SK-N-SH (cell line): ENCODE measurements at regions not wholly inside any gene's neighbourhood (a gene's known extent, or its start where the extent isn't known, plus 50 kb on each side); places are given as distances from the start of the nearest gene placed in this dataset.

Experiments
- CTCF ChIA-PET: fragments of 300-600, 350-600 bp; formaldehyde crosslinking; extraction: SDS; loops from one replicate; lab custom pipeline; 2021; lab: Yijun Ruan, JAX
- POLR2A ChIA-PET: fragments of 350-600 bp; sonication (Branson Sonifier 250); formaldehyde crosslinking; extraction: SDS; loops from one replicate; lab custom pipeline; 2020; ENCODE audit warnings: antibody characterized with exemption, inconsistent platforms; lab: Yijun Ruan, JAX
- DNase-seq: peaks from one replicate; pipeline ENCODE4 v3.0.0; 2012
- H2AFZ ChIP-seq: fragments of 200-600 bp; sonication (generic); 2 replicates; pipeline ENCODE4 v1.8.1; 2016; ENCODE audit warnings: antibody characterized with exemption, mild to moderate bottlenecking, low read depth
- H3F3A ChIP-seq: fragments of 200-600 bp; sonication (generic); replicated peaks from 2 replicates; pipeline ENCODE3; 2016; ENCODE audit warnings: antibody characterized with exemption, mild to moderate bottlenecking; ENCODE audit not compliant: insufficient read depth
- H3K27ac ChIP-seq, 2 experiments: fragments of 200-500 bp in 1 of 2; fragments of 200-600 bp in 1 of 2; sonication (Bioruptor generic) in 1 of 2; sonication (generic), shearing (Covaris generic) in 1 of 2; 2 replicates each; pipeline versions ENCODE4 v1.5.1 to v1.6.1; 2014 to 2016; ENCODE audit warnings: low read depth in 2 of 2, inconsistent platforms in 1 of 2, low read length in 1 of 2, mild to moderate bottlenecking in 1 of 2, mixed read lengths in 1 of 2
- H3K27me3 ChIP-seq: fragments of 200-600 bp; sonication (generic), shearing (Covaris generic); 2 replicates; pipeline ENCODE4 v1.6.1; 2016; ENCODE audit warnings: mixed run types; ENCODE audit not compliant: insufficient read depth
- H3K36me3 ChIP-seq, 2 experiments: fragments of 200-500 bp in 1 of 2; fragments of 200-600 bp in 1 of 2; sonication (Bioruptor generic) in 1 of 2; sonication (generic) in 1 of 2; replicated peaks in 1 of 2; 2 replicates each; pipeline versions ENCODE3 to v1.5.1; 2014 to 2016; ENCODE audit warnings: low read length in 1 of 2, mild to moderate bottlenecking in 1 of 2; ENCODE audit not compliant: insufficient read depth in 2 of 2, control insufficient read depth in 1 of 2
- H3K4me1 ChIP-seq, 2 experiments: fragments of 200-500 bp in 1 of 2; fragments of 200-600 bp in 1 of 2; sonication (Bioruptor generic) in 1 of 2; sonication (generic), shearing (Covaris generic) in 1 of 2; 2 replicates each; pipeline versions ENCODE4 v1.5.1 to v1.6.1; 2014 to 2016; ENCODE audit warnings: low read depth in 1 of 2, low read length in 1 of 2, mixed run types in 1 of 2; ENCODE audit not compliant: insufficient read depth in 2 of 2, control insufficient read depth in 1 of 2
- H3K4me2 ChIP-seq: fragments of 200-600 bp; sonication (generic), shearing (Covaris generic); 2 replicates; pipeline ENCODE4 v1.6.1; 2017; ENCODE audit warnings: mixed run types
- H3K4me3 ChIP-seq, 2 experiments: fragments of 200-500 bp in 1 of 2; fragments of 200-600 bp in 1 of 2; sonication (Bioruptor generic) in 1 of 2; sonication (generic), shearing (Covaris generic) in 1 of 2; 2 replicates each; pipeline versions ENCODE4 v1.5.1 to v1.8.1; 2014 to 2016; ENCODE audit warnings: low read depth in 2 of 2, inconsistent platforms in 1 of 2, low read length in 1 of 2, mild to moderate bottlenecking in 1 of 2, mixed read lengths in 1 of 2, moderate library complexity in 1 of 2
- H3K79me2 ChIP-seq: fragments of 200-600 bp; sonication (generic); 2 replicates; pipeline ENCODE4 v1.8.1; 2017; ENCODE audit warnings: mild to moderate bottlenecking; ENCODE audit not compliant: insufficient read depth
- H3K9ac ChIP-seq: fragments of 200-600 bp; sonication (generic); 2 replicates; pipeline ENCODE4 v1.6.1; 2017; ENCODE audit warnings: mixed run types
- H3K9me2 ChIP-seq: fragments of 200-600 bp; sonication (generic); 2 replicates; pipeline ENCODE4 v1.6.1; 2017; ENCODE audit warnings: mixed run types
- H3K9me3 ChIP-seq: fragments of 200-600 bp; sonication (generic); 2 replicates; pipeline ENCODE4 v1.6.1; 2017; ENCODE audit warnings: mixed run types, mild to moderate bottlenecking, moderate library complexity
- H4K20me1 ChIP-seq: fragments of 200-600 bp; sonication (generic); 2 replicates; pipeline ENCODE4 v1.6.1; 2017; ENCODE audit warnings: mild to moderate bottlenecking, mixed run types; ENCODE audit not compliant: insufficient read depth
- ELF1 ChIP-seq: IDR thresholded peaks from 2 replicates; pipeline ENCODE4 v1.4.0; 2012
- EP300 ChIP-seq, 2 experiments: IDR thresholded peaks; 2 replicates each; pipeline versions ENCODE4 v1.4.0 to v1.6.1; 2012; ENCODE audit warnings: borderline replicate concordance in 1 of 2, low read depth in 1 of 2, low read length in 1 of 2
- IRF3 ChIP-seq: fragments of 150-350 bp; IDR thresholded peaks from 2 replicates; pipeline ENCODE4 v1.6.1; 2016; ENCODE audit warnings: mild to moderate bottlenecking, low read depth, low read length
- MAX ChIP-seq: IDR thresholded peaks from 2 replicates; pipeline ENCODE4 v1.4.0; 2012; ENCODE audit warnings: low read depth
- NRF1 ChIP-seq: IDR thresholded peaks from 2 replicates; pipeline ENCODE4 v1.6.1; 2012; ENCODE audit warnings: low read depth, mild to moderate bottlenecking, low read length
- PBX3 ChIP-seq: IDR thresholded peaks from 2 replicates; pipeline ENCODE4; 2012
- POLR2AphosphoS5 ChIP-seq: IDR thresholded peaks from 2 replicates; pipeline ENCODE4 v1.6.1; 2012; ENCODE audit warnings: low read depth, low read length
- RAD21 ChIP-seq: IDR thresholded peaks from 2 replicates; pipeline ENCODE4 v1.6.1; 2012; ENCODE audit warnings: mild to moderate bottlenecking, low read length
- RCOR1 ChIP-seq: fragments of 150-350 bp; IDR thresholded peaks from 2 replicates; pipeline ENCODE4 v1.6.1; 2017; ENCODE audit warnings: antibody characterized with exemption, low read length
- REST ChIP-seq: IDR thresholded peaks from 2 replicates; pipeline ENCODE4 v1.6.1; 2012; ENCODE audit warnings: mild to moderate bottlenecking, low read depth, low read length, moderate library complexity
- RFX5 ChIP-seq: IDR thresholded peaks from 2 replicates; pipeline ENCODE4 v1.6.1; 2012; ENCODE audit warnings: mild to moderate bottlenecking, improper control_type of control experiment, low read length
- RXRA ChIP-seq: IDR thresholded peaks from 2 replicates; pipeline ENCODE4 v1.4.0; 2012; ENCODE audit warnings: low read depth, mild to moderate bottlenecking, borderline replicate concordance
- SIN3A ChIP-seq: IDR thresholded peaks from 2 replicates; pipeline ENCODE4 v1.6.1; 2012; ENCODE audit warnings: low read depth, mild to moderate bottlenecking, low read length, moderate library complexity, borderline replicate concordance
- TAF1 ChIP-seq: IDR thresholded peaks from 2 replicates; pipeline ENCODE4 v1.6.1; 2012; ENCODE audit warnings: low read depth, mild to moderate bottlenecking, low read length, moderate library complexity, borderline replicate concordance
- TCF12 ChIP-seq: IDR thresholded peaks from 2 replicates; pipeline ENCODE4 v1.4.0; 2012
- TEAD4 ChIP-seq: IDR thresholded peaks from 2 replicates; pipeline ENCODE4 v1.4.0; 2012; ENCODE audit warnings: mild to moderate bottlenecking, borderline replicate concordance; ENCODE audit not compliant: insufficient read depth
- USF2 ChIP-seq: fragments of 150-350 bp; IDR thresholded peaks from 2 replicates; pipeline ENCODE4 v1.6.1; 2017; ENCODE audit warnings: antibody characterized with exemption, low read length, low read depth, borderline replicate concordance
- WGBS: methylation state at CpG from one replicate; pipeline ENCODE4 v1.1.6; 2017; ENCODE audit warnings: low lambda C conversion rate; 5-methylcytosine and 5-hydroxymethylcytosine counted together

GRCh38 chr10:6741541-6741941, 161.5 kb upstream of the PRKCQ start:
- Histone ChIP-seq H3K9me3 (no peaks in the 10 kb centered on the region), H3K79me2 (no peaks in the 10 kb centered on the region), H3K9me2 (no peaks in the 10 kb centered on the region), H3K4me2 (no peak overlapping the region), H3K4me1 (peaks cover 3 to 9% of the 10 kb centered on the region in 2 experiments; a peak in 3 of 4 replicates), H3K27ac (no peak overlapping the region), H3K27me3 (no peaks in the 10 kb centered on the region), H2AFZ (no peak overlapping the region), H4K20me1 (no peaks in the 10 kb centered on the region), H3F3A (no peaks in the 10 kb centered on the region), H3K4me3 (no peak overlapping the region), H3K9ac (no peak overlapping the region), H3K36me3 (no peaks in the 10 kb centered on the region)
- ChIA-PET CTCF (interaction anchor here (1.0 kb wide), 1 partner anchor 10 kb away, joined by 3 read pairs; no protein-coding TSS in a partner anchor), POLR2A (no interaction called here)
- 34% methylated on average over 3 of the region's 3 CpGs for WGBS
- no peak for DNase-seq
- TF ChIP-seq EP300 (IDR thresholded peaks at IDR 0.05; ENCODE audit: borderline replicate concordance in 1 of 2, low read depth in 1 of 2, low read length in 1 of 2) (no peak), IRF3 (no peak), TCF12 (no peak), NRF1 (no peak)

- Histone ChIP-seq H3K4me1 (peaks cover 3 to 9% of the 10 kb centered on the region in 2 experiments; a peak in 3 of 4 replicates), H3K27me3 (no peaks in the 10 kb centered on the region), H3K9ac (no peak overlapping the region), H3K4me3 (no peak overlapping the region), H3K79me2 (no peaks in the 10 kb centered on the region), H3K27ac (no peak overlapping the region), H3K9me3 (no peaks in the 10 kb centered on the region), H4K20me1 (no peaks in the 10 kb centered on the region), H2AFZ (no peak overlapping the region), H3K9me2 (no peaks in the 10 kb centered on the region), H3F3A (no peaks in the 10 kb centered on the region), H3K4me2 (no peak overlapping the region), H3K36me3 (no peaks in the 10 kb centered on the region)
- no peak for TF ChIP-seq RCOR1
- no peak for TF ChIP-seq USF2
- no peak for TF ChIP-seq MAX
- TF ChIP-seq POLR2AphosphoS5, result no peak
- no peak for TF ChIP-seq ELF1
- TF ChIP-seq TCF12, result no peak
- TF ChIP-seq TAF1, result no peak
- no peak for TF ChIP-seq TEAD4
- TF ChIP-seq RXRA, result no peak
- no peak for TF ChIP-seq REST
- no peak for TF ChIP-seq SIN3A
- TF ChIP-seq RAD21, result no peak
- no peak for TF ChIP-seq RFX5
- no peak for TF ChIP-seq NRF1
- no peak for TF ChIP-seq PBX3
- POLR2A ChIA-PET, result no interaction called here
- WGBS, result 75% methylated on average over 12 of the region's 12 CpGs
- CTCF ChIA-PET, result interaction anchor here (0.7 kb wide), 1 partner anchor 80 kb away, joined by 3 read pairs; no protein-coding TSS in a partner anchor
- no peak for DNase-seq
Measured at GRCh38 chr10:6739530-6740174, 159.6 kb upstream of the PRKCQ start.
